ENCODE measurements at regions not wholly inside any gene's neighbourhood (a gene's known extent, or its start where the extent isn't known, plus 50 kb on each side); places are given as distances from the start of the nearest gene placed in this dataset.

GRCh38 chr14:83441801-83442200 is 1908.1 kb upstream of the SEL1L start:
- H3K9ac ChIP-seq (ENCODE audit: low read length), result no peak overlapping the region
- H3K79me2 ChIP-seq (replicated peaks; ENCODE audit: insufficient read depth, low read length), result no peaks in the 10 kb centered on the region
- H3K4me2 ChIP-seq (ENCODE audit: low read length), result no peak overlapping the region
- TF ChIP-seq, protein P1, sequence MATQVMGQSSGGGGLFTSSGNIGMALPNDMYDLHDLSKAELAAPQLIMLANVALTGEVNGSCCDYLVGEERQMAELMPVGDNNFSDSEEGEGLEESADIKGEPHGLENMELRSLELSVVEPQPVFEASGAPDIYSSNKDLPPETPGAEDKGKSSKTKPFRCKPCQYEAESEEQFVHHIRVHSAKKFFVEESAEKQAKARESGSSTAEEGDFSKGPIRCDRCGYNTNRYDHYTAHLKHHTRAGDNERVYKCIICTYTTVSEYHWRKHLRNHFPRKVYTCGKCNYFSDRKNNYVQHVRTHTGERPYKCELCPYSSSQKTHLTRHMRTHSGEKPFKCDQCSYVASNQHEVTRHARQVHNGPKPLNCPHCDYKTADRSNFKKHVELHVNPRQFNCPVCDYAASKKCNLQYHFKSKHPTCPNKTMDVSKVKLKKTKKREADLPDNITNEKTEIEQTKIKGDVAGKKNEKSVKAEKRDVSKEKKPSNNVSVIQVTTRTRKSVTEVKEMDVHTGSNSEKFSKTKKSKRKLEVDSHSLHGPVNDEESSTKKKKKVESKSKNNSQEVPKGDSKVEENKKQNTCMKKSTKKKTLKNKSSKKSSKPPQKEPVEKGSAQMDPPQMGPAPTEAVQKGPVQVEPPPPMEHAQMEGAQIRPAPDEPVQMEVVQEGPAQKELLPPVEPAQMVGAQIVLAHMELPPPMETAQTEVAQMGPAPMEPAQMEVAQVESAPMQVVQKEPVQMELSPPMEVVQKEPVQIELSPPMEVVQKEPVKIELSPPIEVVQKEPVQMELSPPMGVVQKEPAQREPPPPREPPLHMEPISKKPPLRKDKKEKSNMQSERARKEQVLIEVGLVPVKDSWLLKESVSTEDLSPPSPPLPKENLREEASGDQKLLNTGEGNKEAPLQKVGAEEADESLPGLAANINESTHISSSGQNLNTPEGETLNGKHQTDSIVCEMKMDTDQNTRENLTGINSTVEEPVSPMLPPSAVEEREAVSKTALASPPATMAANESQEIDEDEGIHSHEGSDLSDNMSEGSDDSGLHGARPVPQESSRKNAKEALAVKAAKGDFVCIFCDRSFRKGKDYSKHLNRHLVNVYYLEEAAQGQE (IDR thresholded peaks at IDR 0.05; ENCODE audit: borderline replicate concordance), result no peak
- TF ChIP-seq RAD21 (conservative IDR thresholded peaks at IDR 0.05) (no peak), TAF1 (IDR thresholded peaks at IDR 0.05; ENCODE audit: low read depth) (no peak), EP300 (conservative IDR thresholded peaks at IDR 0.05; ENCODE audit: poor library complexity, severe bottlenecking) (no peak), SMC3 (conservative IDR thresholded peaks at IDR 0.05; ENCODE audit: poor library complexity) (no peak), MXI1 (conservative IDR thresholded peaks at IDR 0.05; ENCODE audit: poor library complexity, severe bottlenecking) (no peak)
- H3K9me3 ChIP-seq (ENCODE audit: low read length), result no peaks in the 10 kb centered on the region
- no peaks in the 10 kb centered on the region for H3K9me2 ChIP-seq (ENCODE audit: insufficient read depth, low read length)
- no peak overlapping the region for H2AFZ ChIP-seq (ENCODE audit: low read depth, low read length)
- H3K36me3 ChIP-seq (ENCODE audit: insufficient read depth, low read length), result no peaks in the 10 kb centered on the region
- H3K27me3 ChIP-seq (ENCODE audit: insufficient read depth, low read depth, low read length), result no peaks in the 10 kb centered on the region
- no peak overlapping the region for H3K27ac ChIP-seq (ENCODE audit: low read length)
- H3K4me3 ChIP-seq (ENCODE audit: low read length), result no peak overlapping the region
- H4K20me1 ChIP-seq (ENCODE audit: insufficient read depth), result no peaks in the 10 kb centered on the region
- H3F3A ChIP-seq (ENCODE audit: insufficient read depth, low read length, poor library complexity, severe bottlenecking), result no peaks in the 10 kb centered on the region

DNA sequence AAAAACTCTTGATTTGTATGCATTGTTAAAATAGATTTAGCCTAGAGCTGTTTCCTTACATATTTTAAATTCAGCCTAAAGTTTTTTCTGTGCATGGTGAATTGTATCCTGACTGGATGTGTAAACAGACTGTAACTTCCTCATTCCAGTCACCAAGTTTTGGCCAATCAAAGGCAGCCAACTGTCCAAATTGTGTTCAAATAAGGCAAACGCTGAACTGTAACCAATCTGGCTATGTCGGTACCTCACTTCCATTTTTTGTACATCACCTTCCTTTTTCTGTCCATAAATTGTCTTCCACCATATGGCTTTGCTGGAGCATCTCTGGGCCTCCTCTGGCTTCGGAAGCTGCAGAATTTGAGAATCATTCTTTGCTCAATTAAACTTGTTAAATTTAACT is 1921.9 kb upstream of the SEL1L start:
- no peak overlapping the region for H2AFZ ChIP-seq (ENCODE audit: low read depth, low read length)
- no peak overlapping the region for H3K9ac ChIP-seq (ENCODE audit: low read length)
- no peaks in the 10 kb centered on the region for H3K27me3 ChIP-seq (ENCODE audit: insufficient read depth, low read depth, low read length)
- H3F3A ChIP-seq (ENCODE audit: insufficient read depth, low read length, poor library complexity, severe bottlenecking), result no peaks in the 10 kb centered on the region
- no peak for TF ChIP-seq RAD21 (conservative IDR thresholded peaks at IDR 0.05)
- no peak overlapping the region for H3K4me3 ChIP-seq (ENCODE audit: low read length)
- no peaks in the 10 kb centered on the region for H3K9me3 ChIP-seq (ENCODE audit: low read length)
- H3K27ac ChIP-seq (ENCODE audit: low read length), result no peak overlapping the region
- no peaks in the 10 kb centered on the region for H4K20me1 ChIP-seq (ENCODE audit: insufficient read depth)
- H3K4me2 ChIP-seq (ENCODE audit: low read length), result no peak overlapping the region
- no peaks in the 10 kb centered on the region for H3K9me2 ChIP-seq (ENCODE audit: insufficient read depth, low read length)
- H3K79me2 ChIP-seq (replicated peaks; ENCODE audit: insufficient read depth, low read length), result no peaks in the 10 kb centered on the region
- no peaks in the 10 kb centered on the region for H3K36me3 ChIP-seq (ENCODE audit: insufficient read depth, low read length)

DNA sequence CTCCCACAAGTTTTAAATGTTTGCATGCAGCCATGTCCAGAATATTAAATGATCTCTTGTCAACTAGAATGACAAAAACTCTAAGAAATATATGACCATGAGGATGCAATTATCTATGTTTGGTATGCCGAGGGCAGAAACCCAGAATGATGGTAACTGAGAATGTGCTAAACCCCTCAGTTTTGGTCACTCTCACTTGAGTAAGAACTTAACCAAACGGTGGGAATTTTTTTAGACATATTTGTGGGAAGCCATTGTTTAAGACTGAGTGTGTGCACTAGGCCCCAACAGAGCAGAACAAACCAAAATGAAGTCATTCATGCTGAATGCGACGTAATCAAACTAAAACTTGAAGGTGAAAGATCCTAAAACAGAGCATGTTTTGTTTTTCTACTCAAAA is 1927.9 kb upstream of the SEL1L start:
- Histone ChIP-seq H2AFZ (ENCODE audit: low read depth, low read length) (no peak overlapping the region), H4K20me1 (ENCODE audit: insufficient read depth) (no peaks in the 10 kb centered on the region), H3K36me3 (ENCODE audit: insufficient read depth, low read length) (no peaks in the 10 kb centered on the region), H3K27me3 (ENCODE audit: insufficient read depth, low read depth, low read length) (no peaks in the 10 kb centered on the region), H3K4me2 (ENCODE audit: low read length) (no peak overlapping the region), H3K9me2 (ENCODE audit: insufficient read depth, low read length) (no peaks in the 10 kb centered on the region), H3K79me2 (replicated peaks; ENCODE audit: insufficient read depth, low read length) (no peaks in the 10 kb centered on the region), H3K27ac (ENCODE audit: low read length) (no peak overlapping the region), H3K9ac (ENCODE audit: low read length) (no peak overlapping the region), H3F3A (ENCODE audit: insufficient read depth, low read length, poor library complexity, severe bottlenecking) (no peaks in the 10 kb centered on the region), H3K4me3 (ENCODE audit: low read length) (no peak overlapping the region), H3K9me3 (ENCODE audit: low read length) (no peaks in the 10 kb centered on the region)
- TF ChIP-seq, protein P1 (IDR thresholded peaks at IDR 0.05; ENCODE audit: borderline replicate concordance), result no peak
- TF ChIP-seq, protein P2, sequence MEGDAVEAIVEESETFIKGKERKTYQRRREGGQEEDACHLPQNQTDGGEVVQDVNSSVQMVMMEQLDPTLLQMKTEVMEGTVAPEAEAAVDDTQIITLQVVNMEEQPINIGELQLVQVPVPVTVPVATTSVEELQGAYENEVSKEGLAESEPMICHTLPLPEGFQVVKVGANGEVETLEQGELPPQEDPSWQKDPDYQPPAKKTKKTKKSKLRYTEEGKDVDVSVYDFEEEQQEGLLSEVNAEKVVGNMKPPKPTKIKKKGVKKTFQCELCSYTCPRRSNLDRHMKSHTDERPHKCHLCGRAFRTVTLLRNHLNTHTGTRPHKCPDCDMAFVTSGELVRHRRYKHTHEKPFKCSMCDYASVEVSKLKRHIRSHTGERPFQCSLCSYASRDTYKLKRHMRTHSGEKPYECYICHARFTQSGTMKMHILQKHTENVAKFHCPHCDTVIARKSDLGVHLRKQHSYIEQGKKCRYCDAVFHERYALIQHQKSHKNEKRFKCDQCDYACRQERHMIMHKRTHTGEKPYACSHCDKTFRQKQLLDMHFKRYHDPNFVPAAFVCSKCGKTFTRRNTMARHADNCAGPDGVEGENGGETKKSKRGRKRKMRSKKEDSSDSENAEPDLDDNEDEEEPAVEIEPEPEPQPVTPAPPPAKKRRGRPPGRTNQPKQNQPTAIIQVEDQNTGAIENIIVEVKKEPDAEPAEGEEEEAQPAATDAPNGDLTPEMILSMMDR (IDR thresholded peaks at IDR 0.05; ENCODE audit: poor library complexity, severe bottlenecking), result no peak
- no peak for TF ChIP-seq MXI1 (conservative IDR thresholded peaks at IDR 0.05; ENCODE audit: poor library complexity, severe bottlenecking)
